Activated CD4-positive, alpha-beta T cell treated with anti-CD3 and anti-CD28 coated beads, Interleukin-2, Interleukin-6, amounts not matched to agents 100 ng/mL and 50 ng/mL, durations not matched to agents 16 hours and 8 hours (primary cell): ENCODE measurements at regions not wholly inside any gene's neighbourhood (a gene's known extent, or its start where the extent isn't known, plus 50 kb on each side); places are given as distances from the start of the nearest gene placed in this dataset.

Experiments used
- DNase-seq: peaks from one replicate; pipeline ENCODE4 v3.0.0-alpha.2; 2020

- no peak for DNase-seq
These were observed 97.8 kb upstream of the JAG1 start for GRCh38 chr20:10771435-10772140.

GRCh38 chr20:10774357-10774943 is 100.7 kb upstream of the JAG1 start:
- no peak for DNase-seq

DNA sequence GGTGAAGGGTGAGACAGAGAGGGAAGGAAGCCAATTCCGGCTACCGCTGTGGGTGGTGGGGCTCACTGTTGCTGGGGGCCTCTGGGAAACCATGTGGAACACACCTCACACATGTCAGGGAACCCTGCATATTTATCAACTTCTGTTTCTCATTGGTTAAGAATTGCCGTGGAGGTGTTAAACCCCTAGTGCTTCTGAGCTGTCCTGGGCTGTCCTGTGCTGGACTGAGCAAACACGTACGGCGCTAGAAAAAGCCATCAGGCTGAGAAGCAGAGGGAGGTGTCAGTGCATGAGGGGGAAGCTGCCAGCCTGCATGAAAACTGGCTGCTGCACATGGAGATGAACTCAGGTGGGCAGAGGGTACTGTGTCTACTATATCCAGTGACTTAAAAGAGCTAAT is 103.9 kb upstream of the JAG1 start:
- DNase-seq, result no peak

DNA sequence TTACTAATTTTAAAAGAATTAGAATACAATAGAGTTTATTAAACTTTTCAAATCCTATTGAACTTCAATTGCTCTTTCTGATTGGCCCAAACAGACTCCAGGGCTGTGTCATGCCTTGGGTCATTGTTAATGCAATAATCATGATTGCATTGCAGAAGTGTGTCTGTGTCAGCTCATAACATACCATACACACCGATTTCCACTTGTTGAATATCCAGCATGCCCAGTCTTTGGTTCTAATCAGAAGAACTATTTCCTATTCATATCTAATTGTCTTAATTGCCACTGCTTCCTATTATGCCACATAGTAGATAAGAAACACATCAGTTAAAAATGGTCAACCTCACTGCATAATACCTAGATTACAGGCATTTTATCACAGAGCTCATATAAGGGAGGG is 106.1 kb upstream of the JAG1 start:
- DNase-seq, result no peak

DNA sequence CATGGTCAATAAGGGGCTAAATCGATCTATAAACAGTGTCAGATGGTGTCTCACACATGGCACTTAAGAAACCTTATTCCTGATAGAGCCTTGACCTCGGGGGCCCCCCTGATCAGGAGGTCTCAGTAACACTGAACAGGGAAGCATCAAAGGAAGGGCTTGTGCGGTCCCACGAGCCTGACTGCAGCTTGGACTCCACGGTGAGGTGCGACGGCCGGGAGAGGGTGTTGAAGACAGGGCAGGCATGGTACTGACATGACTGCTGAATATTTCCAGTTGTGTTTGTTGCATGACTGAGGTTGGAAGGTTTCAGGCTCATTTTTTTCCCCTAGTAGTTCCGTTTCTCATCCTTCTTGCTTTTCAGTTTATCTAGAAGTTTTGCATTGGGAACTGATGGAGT is 107.1 kb upstream of the JAG1 start:
- DNase-seq, result no peak

DNA sequence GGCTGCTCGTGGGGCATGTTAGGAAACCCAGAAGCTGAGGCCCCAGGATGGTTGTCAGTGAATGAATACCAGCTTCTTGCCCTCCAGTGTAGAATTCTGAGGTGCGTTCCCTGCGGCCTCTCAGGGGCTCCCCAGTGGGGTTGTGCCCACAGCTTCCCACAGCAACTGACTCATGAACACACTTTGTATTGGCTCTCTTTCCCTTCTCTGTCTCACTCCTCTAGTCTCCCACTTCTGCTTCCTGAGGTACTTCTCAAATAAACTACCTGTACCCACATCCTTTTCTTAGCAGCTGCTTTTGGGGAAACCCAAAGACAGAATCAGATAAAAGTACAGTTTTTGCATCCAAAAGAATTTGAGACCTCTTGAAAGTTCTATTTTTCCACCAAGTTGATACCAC is 107.7 kb upstream of the JAG1 start:
- DNase-seq, result no peak

- DNase-seq, result no peak
These were observed 110.1 kb upstream of the JAG1 start for GRCh38 chr20:10783707-10784553.

GRCh38 chr20:10784554-10785183 is 110.9 kb upstream of the JAG1 start:
- no peak for DNase-seq

GRCh38 chr20:10786678-10787077 is 112.9 kb upstream of the JAG1 start:
- DNase-seq, result no peak

DNA sequence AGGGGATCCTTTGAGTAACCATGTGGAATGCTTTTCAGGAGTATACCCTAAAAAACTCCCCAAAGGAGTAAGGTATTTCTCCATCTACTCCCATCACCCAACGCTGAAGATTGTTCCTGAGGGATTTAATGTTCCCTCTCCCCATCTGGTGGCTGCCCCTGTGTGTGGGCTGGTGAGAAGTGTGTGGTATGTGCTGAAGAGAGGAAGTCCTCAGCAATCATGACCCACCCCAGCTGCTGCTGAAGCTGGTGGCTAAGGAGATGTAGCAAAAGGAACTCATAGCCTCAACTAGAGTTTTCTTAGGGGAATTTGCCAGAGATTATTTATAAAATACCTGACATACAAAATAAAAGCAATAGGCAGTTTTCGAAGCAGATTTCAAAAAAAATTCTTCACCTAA is 114.3 kb upstream of the JAG1 start:
- no peak for DNase-seq

- DNase-seq, result no peak
These were observed 115.1 kb upstream of the JAG1 start for GRCh38 chr20:10788877-10789276.

GRCh38 chr20:10789386-10789785 is 115.6 kb upstream of the JAG1 start:
- no peak for DNase-seq

GRCh38 chr20:10790013-10790412 is 116.2 kb upstream of the JAG1 start:
- no peak for DNase-seq

DNA sequence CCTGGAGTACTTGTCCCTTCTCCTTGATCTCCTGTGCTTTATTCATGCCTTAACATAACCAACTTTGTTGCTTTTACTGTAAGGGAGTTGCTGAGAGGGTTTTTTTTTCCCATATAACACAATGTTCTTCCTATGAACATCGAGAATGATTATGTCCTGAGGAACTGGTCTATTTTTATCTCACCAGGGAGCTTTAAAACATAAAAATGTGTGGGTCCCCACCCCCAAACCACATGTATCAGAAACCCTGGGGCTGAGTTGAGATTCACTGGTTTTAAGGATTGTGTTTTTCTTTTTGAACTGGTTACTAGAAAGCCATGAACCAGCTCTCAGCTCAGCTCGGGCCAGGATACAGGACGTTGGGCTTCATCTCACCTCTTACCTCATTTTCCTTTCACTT is 118.5 kb upstream of the JAG1 start:
- no peak for DNase-seq

- DNase-seq, result no peak
These were observed 120.0 kb upstream of the JAG1 start for GRCh38 chr20:10793766-10794165.

- DNase-seq, result no peak
These were observed 121.0 kb upstream of the JAG1 start for GRCh38 chr20:10794765-10795164.

- no peak for DNase-seq
These were observed 121.7 kb upstream of the JAG1 start for GRCh38 chr20:10795286-10796026.

DNA sequence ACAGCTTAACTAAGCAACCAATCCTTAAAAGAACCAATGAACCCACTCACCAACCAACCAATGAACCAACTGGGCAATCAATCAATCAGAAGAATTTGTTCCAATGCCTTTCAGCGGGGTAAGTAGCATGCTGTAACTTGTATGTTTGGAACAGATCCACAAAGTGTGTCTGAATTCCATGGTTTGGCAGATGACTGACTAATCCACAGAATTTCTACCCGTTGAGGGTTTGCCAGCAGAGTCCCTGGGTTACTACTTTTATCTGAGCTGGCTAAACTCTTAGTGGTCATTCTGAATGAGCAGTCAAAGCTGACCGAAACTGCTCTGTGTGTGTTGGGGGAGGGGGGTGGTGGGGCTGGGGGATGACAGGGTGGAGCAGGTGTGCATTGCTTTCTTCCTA is 125.0 kb upstream of the JAG1 start:
- no peak for DNase-seq

DNA sequence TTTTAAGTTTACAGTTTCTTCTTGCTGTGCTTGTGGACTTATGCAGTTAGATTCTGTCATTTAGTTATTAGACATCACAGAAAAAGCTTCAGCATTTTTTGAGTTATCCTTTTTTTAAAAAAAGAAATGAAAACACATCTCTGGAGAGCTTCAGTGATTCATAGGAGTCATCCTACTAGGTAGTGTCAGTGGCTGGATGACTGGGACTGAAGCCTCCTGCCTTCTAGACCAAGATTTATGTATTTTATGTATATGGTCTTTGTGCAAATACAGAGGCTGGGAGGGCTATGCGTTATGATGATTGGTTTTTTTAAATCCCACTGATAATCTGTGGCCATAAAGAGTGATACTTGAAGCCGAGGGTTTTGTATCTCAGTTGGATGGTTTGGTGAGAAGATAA is 125.9 kb upstream of the JAG1 start:
- DNase-seq, result no peak

DNA sequence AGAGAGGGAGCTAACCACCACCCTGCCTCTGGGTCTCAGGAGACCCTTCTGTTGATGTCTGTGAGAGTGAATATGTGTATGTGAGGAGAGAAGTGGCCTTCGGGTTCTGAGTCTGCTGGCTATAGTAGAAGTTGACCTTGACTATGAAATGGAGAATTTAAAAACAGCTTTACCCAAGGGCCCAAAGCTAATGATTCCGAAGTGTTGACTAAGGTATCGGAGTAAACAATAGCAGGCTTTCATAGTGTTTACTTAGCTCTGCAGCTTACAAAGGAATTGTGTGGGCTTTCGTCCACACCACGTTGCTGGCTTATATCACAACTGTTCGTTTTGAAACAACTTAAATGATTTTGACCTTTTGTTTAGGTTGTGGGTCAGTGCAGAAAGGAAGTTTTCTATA is 126.5 kb upstream of the JAG1 start:
- no peak for DNase-seq

DNA sequence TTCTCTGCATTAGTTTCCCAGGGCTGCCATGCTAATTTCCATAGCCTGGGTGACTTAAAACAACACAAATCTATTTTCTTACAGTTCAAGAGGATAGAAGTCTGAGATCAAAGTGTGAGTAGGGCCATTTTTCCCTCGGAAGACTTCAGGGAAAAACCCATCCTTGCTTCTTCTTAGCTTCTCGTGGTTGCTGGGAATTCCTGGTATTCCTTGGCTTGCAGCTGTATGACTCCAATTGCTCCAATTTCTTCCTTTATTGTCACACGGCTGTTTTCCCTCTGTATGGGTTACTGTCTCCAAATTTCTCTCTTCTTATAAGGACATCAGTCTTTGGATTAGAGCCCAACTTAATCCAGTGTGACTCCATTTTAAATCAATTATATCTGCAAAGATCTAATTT is 128.4 kb upstream of the JAG1 start:
- no peak for DNase-seq

GRCh38 chr20:10805764-10806163 is 132.0 kb upstream of the JAG1 start:
- DNase-seq, result no peak

DNA sequence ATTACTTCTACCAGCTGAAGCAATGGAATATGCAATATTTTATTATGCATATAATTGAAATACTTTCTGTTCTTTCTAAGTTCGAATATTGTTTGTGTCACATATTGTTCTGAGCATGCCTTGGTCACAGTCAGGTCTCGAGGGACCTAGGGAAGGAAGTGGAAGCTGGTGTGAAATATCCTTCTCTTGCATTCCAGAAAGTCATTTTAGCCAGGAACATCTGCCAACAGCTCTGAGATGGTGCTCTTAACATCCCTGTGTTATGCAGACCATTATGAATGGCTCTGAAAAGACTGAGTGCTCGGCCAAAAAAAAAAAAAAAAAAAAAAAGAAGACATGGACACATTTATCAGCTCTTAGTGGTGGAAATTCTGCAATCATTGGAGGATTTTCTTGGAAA is 132.7 kb upstream of the JAG1 start:
- DNase-seq, result no peak
